ENCODE measurements at regions not wholly inside any gene's neighbourhood (a gene's known extent, or its start where the extent isn't known, plus 50 kb on each side); places are given as distances from the start of the nearest gene placed in this dataset.

DNA sequence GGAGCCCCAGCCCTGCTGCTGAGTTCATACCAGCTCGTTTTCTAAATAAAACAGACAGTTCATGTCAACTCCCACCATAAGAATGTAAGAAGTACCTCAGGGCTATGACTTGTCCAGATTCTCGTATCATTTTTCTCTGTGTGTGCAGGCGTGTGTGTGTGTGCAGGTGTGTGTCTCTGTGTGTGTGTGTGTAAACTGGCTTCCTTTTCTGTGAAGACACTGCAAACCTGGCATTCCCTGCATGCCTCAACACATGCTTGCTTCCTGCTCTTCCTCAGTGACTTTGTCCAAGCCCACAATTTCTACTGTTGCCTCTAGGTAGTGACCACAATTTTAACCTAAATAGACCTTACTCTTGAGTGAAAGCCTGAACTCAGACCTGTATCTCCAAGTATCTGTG, 879.0 kb downstream of the SLC4A3 start:
- no peak for DNase-seq (ENCODE audit: low read depth)
- TF ChIP-seq, protein P1, sequence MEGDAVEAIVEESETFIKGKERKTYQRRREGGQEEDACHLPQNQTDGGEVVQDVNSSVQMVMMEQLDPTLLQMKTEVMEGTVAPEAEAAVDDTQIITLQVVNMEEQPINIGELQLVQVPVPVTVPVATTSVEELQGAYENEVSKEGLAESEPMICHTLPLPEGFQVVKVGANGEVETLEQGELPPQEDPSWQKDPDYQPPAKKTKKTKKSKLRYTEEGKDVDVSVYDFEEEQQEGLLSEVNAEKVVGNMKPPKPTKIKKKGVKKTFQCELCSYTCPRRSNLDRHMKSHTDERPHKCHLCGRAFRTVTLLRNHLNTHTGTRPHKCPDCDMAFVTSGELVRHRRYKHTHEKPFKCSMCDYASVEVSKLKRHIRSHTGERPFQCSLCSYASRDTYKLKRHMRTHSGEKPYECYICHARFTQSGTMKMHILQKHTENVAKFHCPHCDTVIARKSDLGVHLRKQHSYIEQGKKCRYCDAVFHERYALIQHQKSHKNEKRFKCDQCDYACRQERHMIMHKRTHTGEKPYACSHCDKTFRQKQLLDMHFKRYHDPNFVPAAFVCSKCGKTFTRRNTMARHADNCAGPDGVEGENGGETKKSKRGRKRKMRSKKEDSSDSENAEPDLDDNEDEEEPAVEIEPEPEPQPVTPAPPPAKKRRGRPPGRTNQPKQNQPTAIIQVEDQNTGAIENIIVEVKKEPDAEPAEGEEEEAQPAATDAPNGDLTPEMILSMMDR (conservative IDR thresholded peaks at IDR 0.05; ENCODE audit: low read depth, low read length) = no peak
- no peak overlapping the region for H3K4me3 ChIP-seq (ENCODE audit: low read depth, low read length)

- DNase-seq (ENCODE audit: low read depth) = no peak
- H3K4me3 ChIP-seq (ENCODE audit: low read depth, low read length) = no peak overlapping the region
- TF ChIP-seq, protein P1 (conservative IDR thresholded peaks at IDR 0.05; ENCODE audit: low read depth, low read length) = no peak
Observed at GRCh38 chr2:220509096-220509757, 881.8 kb downstream of the SLC4A3 start.

DNA sequence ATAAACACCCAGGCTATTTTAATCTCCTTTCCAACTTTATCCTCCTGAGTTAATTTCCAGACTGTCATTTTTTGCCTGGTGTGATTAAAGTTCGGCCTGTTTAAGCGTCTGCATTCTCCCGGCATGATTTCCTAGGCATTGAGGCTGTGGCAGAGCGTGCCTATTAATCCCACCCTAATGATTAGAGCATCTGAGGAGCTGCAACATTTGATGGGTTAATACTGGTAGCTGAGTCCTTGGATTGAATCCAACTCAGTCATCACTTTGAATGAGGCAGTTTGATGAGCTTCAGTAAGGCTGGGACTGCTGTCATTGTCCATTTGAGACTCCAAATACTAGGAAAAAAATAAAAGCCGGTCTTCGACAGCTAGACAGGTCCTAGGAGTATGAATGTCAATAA, 882.5 kb downstream of the SLC4A3 start:
- TF ChIP-seq, protein P1 (conservative IDR thresholded peaks at IDR 0.05; ENCODE audit: low read depth, low read length) = no peak
- DNase-seq (ENCODE audit: low read depth) = no peak
- H3K4me3 ChIP-seq (ENCODE audit: low read depth, low read length) = no peak overlapping the region

DNA sequence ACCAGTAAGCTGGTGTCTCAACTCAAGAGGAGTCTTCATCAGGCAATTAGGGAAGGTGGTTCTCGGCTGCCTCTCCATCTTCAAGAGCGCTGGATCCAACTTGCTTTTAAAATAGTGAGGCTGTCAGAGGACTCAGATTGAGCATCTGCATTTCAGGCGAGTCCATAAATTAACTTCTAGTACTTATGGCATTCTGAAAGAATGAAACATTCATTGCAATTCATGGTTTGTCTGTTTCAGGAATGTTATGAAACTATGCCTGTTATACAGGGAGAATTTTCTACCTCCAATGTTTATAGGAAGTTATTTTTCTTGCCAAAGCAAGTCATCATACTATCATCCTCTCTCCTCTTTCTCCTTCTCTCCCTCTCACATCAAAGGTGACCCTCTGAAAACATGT, 883.2 kb downstream of the SLC4A3 start:
- TF ChIP-seq, protein P1 (conservative IDR thresholded peaks at IDR 0.05; ENCODE audit: low read depth, low read length) = no peak
- H3K4me3 ChIP-seq (ENCODE audit: low read depth, low read length) = no peak overlapping the region
- DNase-seq (ENCODE audit: low read depth) = no peak

- TF ChIP-seq, protein P1 (conservative IDR thresholded peaks at IDR 0.05; ENCODE audit: low read depth, low read length) = no peak
- no peak overlapping the region for H3K4me3 ChIP-seq (ENCODE audit: low read depth, low read length)
- DNase-seq (ENCODE audit: low read depth) = no peak
Observed at GRCh38 chr2:220512419-220512818, 885.0 kb downstream of the SLC4A3 start.

DNA sequence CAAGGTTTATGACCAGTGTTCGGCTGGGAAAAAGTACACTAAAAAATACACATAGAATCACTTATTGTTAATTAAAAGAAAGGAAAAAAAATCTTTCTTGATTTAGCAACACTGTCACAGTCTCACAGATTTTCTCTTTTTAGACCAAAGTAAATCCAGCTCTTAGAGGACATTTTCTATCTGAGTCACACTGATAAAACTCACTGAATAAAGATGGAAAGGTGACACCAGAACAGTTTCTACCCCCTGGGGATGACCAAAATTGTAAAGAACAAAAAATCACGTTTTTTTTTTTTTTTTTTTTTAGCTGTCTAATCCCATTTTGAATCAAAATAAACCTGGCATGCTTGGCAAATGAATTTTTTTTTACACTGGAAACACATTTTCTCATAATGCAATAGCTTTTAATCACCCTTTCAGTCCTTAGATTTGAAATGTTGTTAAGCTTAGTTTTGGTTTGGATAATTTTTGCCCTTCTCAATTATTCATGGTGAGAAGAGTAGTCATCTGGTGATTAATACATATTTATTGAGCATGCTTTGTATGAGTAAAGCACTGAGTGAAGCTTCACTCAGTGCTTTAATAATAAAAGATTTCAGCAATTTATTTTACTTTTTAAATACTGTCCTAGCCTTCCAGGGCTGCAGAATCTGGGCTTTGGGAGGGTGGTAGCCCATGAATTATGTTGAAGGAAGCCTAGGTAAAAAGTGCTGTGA, 886.3 kb downstream of the SLC4A3 start:
- no peak overlapping the region for H3K4me3 ChIP-seq (ENCODE audit: low read depth, low read length)
- TF ChIP-seq, protein P1 (conservative IDR thresholded peaks at IDR 0.05; ENCODE audit: low read depth, low read length) = no peak
- no peak for DNase-seq (ENCODE audit: low read depth)

- DNase-seq (ENCODE audit: low read depth) = no peak
- H3K4me3 ChIP-seq (ENCODE audit: low read depth, low read length) = no peak overlapping the region
- TF ChIP-seq, protein P1 (conservative IDR thresholded peaks at IDR 0.05; ENCODE audit: low read depth, low read length) = no peak
Observed at GRCh38 chr2:220521551-220521950, 894.1 kb downstream of the SLC4A3 start.
